Endothelial cell of umbilical vein (primary cell): ENCODE measurements at regions not wholly inside any gene's neighbourhood (a gene's known extent, or its start where the extent isn't known, plus 50 kb on each side); places are given as distances from the start of the nearest gene placed in this dataset.

Source experiments
- BruUV-seq: library from RNA; stranded (reverse); fragments of 400-500 nt; replicated peaks from 2 replicates; lab custom pipeline; 2021; lab: Mats Ljungman, UMichigan
- CTCF ChIA-PET: fragments of 300-600, 350-600 bp; sonication (Branson Sonifier 250); formaldehyde crosslinking; loops from one replicate; lab custom pipeline; 2021; ENCODE audit warnings: antibody characterized with exemption, inconsistent platforms; lab: Charles Lee
- POLR2A ChIA-PET: fragments of 300-600, 350-600 bp; sonication (Branson Sonifier 250); formaldehyde crosslinking; loops from one replicate; lab custom pipeline; 2021; ENCODE audit warnings: antibody characterized with exemption, inconsistent platforms; lab: Charles Lee
- DNase-seq: peaks from one replicate; pipeline ENCODE4 v3.0.0-alpha.2; 2011; ENCODE audit warnings: low read depth, low spot score
- FAIRE-seq: peaks from 2 replicates; lab custom pipeline; 2011; peaks lifted over from hg19 to GRCh38; lab: Jason Lieb, UNC
- H2AFZ ChIP-seq: 2 replicates; pipeline ENCODE4 v1.6.0; 2012; ENCODE audit warnings: low read depth, low read length, control low read depth, inconsistent platforms
- H3K27ac ChIP-seq: 2 replicates; pipeline ENCODE4 v1.5.1; 2011; ENCODE audit warnings: low read depth, mild to moderate bottlenecking, control low read depth, low read length, moderate library complexity; ENCODE audit not compliant: insufficient read depth
- H3K27me3 ChIP-seq, 2 experiments: 2 replicates each; pipeline versions ENCODE4 v1.6.0 to v1.6.1; 2011; ENCODE audit warnings: low read length in 2 of 2, mixed read lengths in 1 of 2; ENCODE audit not compliant: control insufficient read depth in 2 of 2, insufficient read depth in 2 of 2
- H3K36me3 ChIP-seq, 2 experiments: 2 replicates in 1 of 2; 3 replicates in 1 of 2; pipeline ENCODE4 v1.5.1; 2011; ENCODE audit warnings: low read length in 2 of 2, mild to moderate bottlenecking in 1 of 2, moderate library complexity in 1 of 2; ENCODE audit not compliant: control insufficient read depth in 2 of 2, insufficient read depth in 2 of 2; ENCODE audit errors: extremely low read depth in 1 of 2
- H3K4me1 ChIP-seq: 3 replicates; pipeline ENCODE4 v1.5.1; 2011; ENCODE audit warnings: mild to moderate bottlenecking, low read length; ENCODE audit not compliant: control insufficient read depth, insufficient read depth; ENCODE audit errors: extremely low read depth
- H3K4me2 ChIP-seq: 2 replicates; pipeline ENCODE4 v1.6.1; 2011; ENCODE audit warnings: low read length, control low read depth, mixed read lengths; ENCODE audit not compliant: insufficient read depth
- H3K4me3 ChIP-seq, 3 experiments: fragments of 200-600 bp in 1 of 3; sonication (generic), shearing (Covaris generic) in 1 of 3; replicated peaks in 1 of 3; 2 replicates each; pipeline ENCODE4 v1.5.1; 2011 to 2016; ENCODE audit warnings: control low read depth in 3 of 3, low read length in 3 of 3, mild to moderate bottlenecking in 2 of 3, inconsistent platforms in 1 of 3, low read depth in 1 of 3, moderate library complexity in 1 of 3; ENCODE audit not compliant: insufficient read depth in 1 of 3
- H3K79me2 ChIP-seq: 2 replicates; pipeline ENCODE4 v1.6.0; 2012; ENCODE audit warnings: low read length, inconsistent platforms; ENCODE audit not compliant: control insufficient read depth, insufficient read depth
- H3K9ac ChIP-seq: replicated peaks from 2 replicates; pipeline ENCODE3; 2011; ENCODE audit warnings: low read length, control low read depth; ENCODE audit not compliant: insufficient read depth; ENCODE audit errors: extremely low read depth
- H3K9me1 ChIP-seq: replicated peaks from 3 replicates; pipeline ENCODE4 v1.6.0; 2011; ENCODE audit warnings: mild to moderate bottlenecking, low read length; ENCODE audit not compliant: control insufficient read depth, insufficient read depth; ENCODE audit errors: extremely low read depth
- H3K9me3 ChIP-seq: replicated peaks from 2 replicates; pipeline ENCODE4 v1.5.1; 2012; ENCODE audit warnings: low read length, inconsistent platforms; ENCODE audit not compliant: control insufficient read depth, insufficient read depth
- H4K20me1 ChIP-seq: replicated peaks from 2 replicates; pipeline ENCODE3; 2011; ENCODE audit warnings: mild to moderate bottlenecking, low read length; ENCODE audit not compliant: control insufficient read depth, insufficient read depth; ENCODE audit errors: extremely low read depth
- EZH2 ChIP-seq: IDR thresholded peaks from 2 replicates; pipeline ENCODE4 v1.6.1; 2012; ENCODE audit warnings: borderline replicate concordance, low read depth, mild to moderate bottlenecking, moderate library complexity, low read length, inconsistent platforms; ENCODE audit not compliant: severe bottlenecking
- FOS ChIP-seq: IDR thresholded peaks from 2 replicates; pipeline ENCODE4 v1.6.1; 2011; ENCODE audit warnings: mild to moderate bottlenecking, low read length, moderate library complexity, borderline replicate concordance; ENCODE audit not compliant: insufficient read depth
- GATA2 ChIP-seq: IDR thresholded peaks from 2 replicates; pipeline ENCODE4 v1.7.0; 2011; ENCODE audit warnings: low read depth, mild to moderate bottlenecking, moderate library complexity, mixed read lengths, low read length; ENCODE audit not compliant: insufficient read length, insufficient read depth
- JUN ChIP-seq: IDR thresholded peaks from 2 replicates; pipeline ENCODE4 v1.6.1; 2011; ENCODE audit warnings: borderline replicate concordance, low read depth; ENCODE audit not compliant: insufficient read length, insufficient read depth
- MYC ChIP-seq: IDR thresholded peaks from one replicate; pipeline ENCODE4 v1.6.1; 2011; ENCODE audit warnings: mild to moderate bottlenecking, low read depth, low read length
- POLR2A ChIP-seq: IDR thresholded peaks from 2 replicates; pipeline ENCODE4 v1.6.1; 2012; ENCODE audit warnings: low read depth, mild to moderate bottlenecking, control low read depth, low read length
- POLR2AphosphoS5 ChIP-seq: IDR thresholded peaks from 2 replicates; pipeline ENCODE4 v1.6.1; 2012; ENCODE audit warnings: low read depth, mild to moderate bottlenecking, control low read depth, low read length, moderate library complexity; ENCODE audit not compliant: insufficient read depth
- dilution Hi-C: fragments of 300-500 bp; cut with MboI; formaldehyde crosslinking; loops from one replicate; pipeline ENCODE4 v1.15.0; 2019; ENCODE audit warnings: low sequenced_read_pairs; ENCODE audit not compliant: extremely low pct_ligation_motif_present
- intact Hi-C: fragments of 100-400 bp; cut with micrococcal nuclease; formaldehyde crosslinking; loops from one replicate; pipeline ENCODE4 v1.10.0; 2022
- TF ChIP-seq, protein P1 (sequence below), 2 donors: IDR thresholded peaks; 1 replicate in 1 of 2; 2 replicates in 1 of 2; pipeline ENCODE4 v1.5.1; 2011; ENCODE audit warnings: low read length in 2 of 2, mild to moderate bottlenecking in 2 of 2, moderate library complexity in 2 of 2, control low read depth in 1 of 2, inconsistent platforms in 1 of 2, low read depth in 1 of 2; ENCODE audit not compliant: insufficient read depth in 1 of 2; ENCODE audit errors: extremely low read depth in 1 of 2

DNA sequence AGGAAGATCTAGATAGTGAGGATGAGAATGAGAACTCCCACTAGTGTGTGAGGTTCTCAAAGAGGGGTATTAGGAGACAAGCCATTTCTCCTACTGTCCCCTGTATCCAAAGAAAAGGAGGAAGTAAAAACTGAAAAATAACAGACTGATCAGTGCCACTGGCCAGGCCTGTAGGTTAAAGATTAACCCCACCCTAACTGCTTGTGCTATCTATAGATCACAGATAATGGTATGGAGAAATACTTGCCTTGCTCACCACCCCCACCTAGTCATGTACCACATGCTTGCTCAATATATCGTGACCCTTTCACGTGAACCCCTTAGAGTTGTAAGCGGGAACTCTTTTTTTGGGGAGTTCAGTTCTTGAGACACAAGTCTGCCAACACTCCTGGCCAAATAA, 519.7 kb upstream of the FRG2C start:
- no peak overlapping the region for H3K4me3 ChIP-seq
- DNase-seq (no peak), FAIRE-seq (no peak)
- CTCF ChIA-PET, result no interaction called here
- intact Hi-C loops, result no loop called here
- H2AFZ ChIP-seq, result no peak overlapping the region
- TF ChIP-seq POLR2AphosphoS5 (no peak), JUN (no peak), GATA2 (no peak), POLR2A (no peak), FOS (no peak), EZH2 (no peak), MYC (no peak)
- TF ChIP-seq, protein P1, sequence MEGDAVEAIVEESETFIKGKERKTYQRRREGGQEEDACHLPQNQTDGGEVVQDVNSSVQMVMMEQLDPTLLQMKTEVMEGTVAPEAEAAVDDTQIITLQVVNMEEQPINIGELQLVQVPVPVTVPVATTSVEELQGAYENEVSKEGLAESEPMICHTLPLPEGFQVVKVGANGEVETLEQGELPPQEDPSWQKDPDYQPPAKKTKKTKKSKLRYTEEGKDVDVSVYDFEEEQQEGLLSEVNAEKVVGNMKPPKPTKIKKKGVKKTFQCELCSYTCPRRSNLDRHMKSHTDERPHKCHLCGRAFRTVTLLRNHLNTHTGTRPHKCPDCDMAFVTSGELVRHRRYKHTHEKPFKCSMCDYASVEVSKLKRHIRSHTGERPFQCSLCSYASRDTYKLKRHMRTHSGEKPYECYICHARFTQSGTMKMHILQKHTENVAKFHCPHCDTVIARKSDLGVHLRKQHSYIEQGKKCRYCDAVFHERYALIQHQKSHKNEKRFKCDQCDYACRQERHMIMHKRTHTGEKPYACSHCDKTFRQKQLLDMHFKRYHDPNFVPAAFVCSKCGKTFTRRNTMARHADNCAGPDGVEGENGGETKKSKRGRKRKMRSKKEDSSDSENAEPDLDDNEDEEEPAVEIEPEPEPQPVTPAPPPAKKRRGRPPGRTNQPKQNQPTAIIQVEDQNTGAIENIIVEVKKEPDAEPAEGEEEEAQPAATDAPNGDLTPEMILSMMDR (IDR thresholded peaks at IDR 0.05; ENCODE audit: extremely low read depth in 1 of 2, insufficient read depth in 1 of 2, low read depth in 1 of 2, low read length in 2 of 2), result no peak
- no peak overlapping the region for H3K9ac ChIP-seq
- no TSS peak for BruUV-seq
- H3K27me3 ChIP-seq, result no peaks in the 10 kb centered on the region
- POLR2A ChIA-PET, result no interaction called here
- no peaks in the 10 kb centered on the region for H3K4me1 ChIP-seq
- no peaks in the 10 kb centered on the region for H4K20me1 ChIP-seq
- H3K9me1 ChIP-seq, result no peaks in the 10 kb centered on the region
- no peaks in the 10 kb centered on the region for H3K79me2 ChIP-seq
- dilution Hi-C loops, result no loop called here
- no peaks in the 10 kb centered on the region for H3K36me3 ChIP-seq
- no peak overlapping the region for H3K4me2 ChIP-seq
- H3K27ac ChIP-seq, result no peak overlapping the region
- peaks cover 3% of the 10 kb centered on the region for H3K9me3 ChIP-seq
